ENCODE measurements at regions not wholly inside any gene's neighbourhood (a gene's known extent, or its start where the extent isn't known, plus 50 kb on each side); places are given as distances from the start of the nearest gene placed in this dataset.

DNA sequence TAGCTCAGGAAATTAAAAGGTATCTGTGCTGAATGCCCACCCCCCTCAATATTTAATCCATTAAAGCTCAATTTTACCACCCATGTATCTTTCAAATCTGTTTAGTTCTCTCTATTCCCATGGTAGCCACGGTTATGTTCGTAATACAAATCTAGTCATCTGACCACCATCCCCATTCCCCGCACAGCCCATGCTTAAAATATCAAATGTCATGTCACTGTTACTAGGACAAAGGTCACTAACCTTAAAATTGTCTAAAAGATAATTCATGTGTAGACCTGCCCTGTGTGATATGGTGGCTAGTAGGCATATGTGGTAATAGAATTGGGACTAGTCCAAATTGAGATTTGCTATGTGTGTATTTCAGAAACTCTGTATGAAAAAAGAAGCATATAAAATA lies 728.5 kb upstream of the B3GALT2 start:
- TF ChIP-seq, protein P1, sequence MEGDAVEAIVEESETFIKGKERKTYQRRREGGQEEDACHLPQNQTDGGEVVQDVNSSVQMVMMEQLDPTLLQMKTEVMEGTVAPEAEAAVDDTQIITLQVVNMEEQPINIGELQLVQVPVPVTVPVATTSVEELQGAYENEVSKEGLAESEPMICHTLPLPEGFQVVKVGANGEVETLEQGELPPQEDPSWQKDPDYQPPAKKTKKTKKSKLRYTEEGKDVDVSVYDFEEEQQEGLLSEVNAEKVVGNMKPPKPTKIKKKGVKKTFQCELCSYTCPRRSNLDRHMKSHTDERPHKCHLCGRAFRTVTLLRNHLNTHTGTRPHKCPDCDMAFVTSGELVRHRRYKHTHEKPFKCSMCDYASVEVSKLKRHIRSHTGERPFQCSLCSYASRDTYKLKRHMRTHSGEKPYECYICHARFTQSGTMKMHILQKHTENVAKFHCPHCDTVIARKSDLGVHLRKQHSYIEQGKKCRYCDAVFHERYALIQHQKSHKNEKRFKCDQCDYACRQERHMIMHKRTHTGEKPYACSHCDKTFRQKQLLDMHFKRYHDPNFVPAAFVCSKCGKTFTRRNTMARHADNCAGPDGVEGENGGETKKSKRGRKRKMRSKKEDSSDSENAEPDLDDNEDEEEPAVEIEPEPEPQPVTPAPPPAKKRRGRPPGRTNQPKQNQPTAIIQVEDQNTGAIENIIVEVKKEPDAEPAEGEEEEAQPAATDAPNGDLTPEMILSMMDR (IDR thresholded peaks at IDR 0.05): no peak
- TF ChIP-seq POLR2A (IDR thresholded peaks at IDR 0.05): no peak
